ENCODE measurements at regions not wholly inside any gene's neighbourhood (a gene's known extent, or its start where the extent isn't known, plus 50 kb on each side); places are given as distances from the start of the nearest gene placed in this dataset.

- DNase-seq: no peak
- BruUV-seq (replicated peaks): no TSS peak
- no peak for TF ChIP-seq CTCF (IDR thresholded peaks at IDR 0.05; ENCODE audit: insufficient read depth in 1 of 2, low read depth in 1 of 2, low read length in 1 of 2, severe bottlenecking in 1 of 2, unreplicated experiment in 1 of 2)
- H3K9me3 ChIP-seq: peaks cover 6% of the 10 kb centered on the region; the same call in 1 of the 2 replicates
- no peaks in the 10 kb centered on the region for H3K4me1 ChIP-seq
- no peak overlapping the region for H3K4me3 ChIP-seq (ENCODE audit: low read depth, low read length)
- no peak overlapping the region for H3K27ac Mint-ChIP-seq (ENCODE audit: unreplicated experiment)
- H3K36me3 ChIP-seq (ENCODE audit: control insufficient read depth, insufficient read depth, low read length): no peaks in the 10 kb centered on the region
- H3K4me1 Mint-ChIP-seq (ENCODE audit: low read depth, unreplicated experiment): no peaks in the 10 kb centered on the region
- ChIA-PET CTCF (no interaction called here), POLR2A (no interaction called here)
- intact Hi-C loops (cut with micrococcal nuclease; ENCODE audit: unreplicated experiment): no loop called here
- H3K27me3 Mint-ChIP-seq (ENCODE audit: insufficient read depth, unreplicated experiment): peaks cover 3% of the 10 kb centered on the region
- H3K9me3 Mint-ChIP-seq (ENCODE audit: unreplicated experiment): peaks cover 10% of the 10 kb centered on the region
- H3K27me3 ChIP-seq (replicated peaks; ENCODE audit: control insufficient read depth, insufficient read depth, low read length): no peaks in the 10 kb centered on the region; the same call in 1 of the 2 replicates
- H3K4me3 Mint-ChIP-seq (ENCODE audit: unreplicated experiment): no peak overlapping the region
- H3K36me3 Mint-ChIP-seq (ENCODE audit: insufficient read depth, unreplicated experiment): no peaks in the 10 kb centered on the region
Measured at GRCh38 chr17:53017227-53017626, 805.5 kb upstream of the KIF2B start.

GRCh38 chr17:53016085-53016484, 806.6 kb upstream of the KIF2B start:
- no peaks in the 10 kb centered on the region for H3K36me3 Mint-ChIP-seq (ENCODE audit: insufficient read depth, unreplicated experiment)
- BruUV-seq (replicated peaks): no TSS peak
- no peak overlapping the region for H3K4me3 ChIP-seq (ENCODE audit: low read depth, low read length)
- ChIA-PET CTCF (no interaction called here), POLR2A (no interaction called here)
- H3K4me1 ChIP-seq: no peaks in the 10 kb centered on the region
- intact Hi-C loops (cut with micrococcal nuclease; ENCODE audit: unreplicated experiment): no loop called here
- peaks cover 10% of the 10 kb centered on the region for H3K9me3 Mint-ChIP-seq (ENCODE audit: unreplicated experiment)
- no peaks in the 10 kb centered on the region; the same call in 1 of the 2 replicates for H3K27me3 ChIP-seq (replicated peaks; ENCODE audit: control insufficient read depth, insufficient read depth, low read length)
- no peaks in the 10 kb centered on the region for H3K4me1 Mint-ChIP-seq (ENCODE audit: low read depth, unreplicated experiment)
- no peak for DNase-seq
- peaks cover 6% of the 10 kb centered on the region; the same call in 1 of the 2 replicates for H3K9me3 ChIP-seq
- H3K36me3 ChIP-seq (ENCODE audit: control insufficient read depth, insufficient read depth, low read length): no peaks in the 10 kb centered on the region
- TF ChIP-seq CTCF (IDR thresholded peaks at IDR 0.05; ENCODE audit: insufficient read depth in 1 of 2, low read depth in 1 of 2, low read length in 1 of 2, severe bottlenecking in 1 of 2, unreplicated experiment in 1 of 2): no peak
- H3K4me3 Mint-ChIP-seq (ENCODE audit: unreplicated experiment): no peak overlapping the region
- H3K27me3 Mint-ChIP-seq (ENCODE audit: insufficient read depth, unreplicated experiment): peaks cover 3% of the 10 kb centered on the region
- H3K27ac Mint-ChIP-seq (ENCODE audit: unreplicated experiment): no peak overlapping the region

DNA sequence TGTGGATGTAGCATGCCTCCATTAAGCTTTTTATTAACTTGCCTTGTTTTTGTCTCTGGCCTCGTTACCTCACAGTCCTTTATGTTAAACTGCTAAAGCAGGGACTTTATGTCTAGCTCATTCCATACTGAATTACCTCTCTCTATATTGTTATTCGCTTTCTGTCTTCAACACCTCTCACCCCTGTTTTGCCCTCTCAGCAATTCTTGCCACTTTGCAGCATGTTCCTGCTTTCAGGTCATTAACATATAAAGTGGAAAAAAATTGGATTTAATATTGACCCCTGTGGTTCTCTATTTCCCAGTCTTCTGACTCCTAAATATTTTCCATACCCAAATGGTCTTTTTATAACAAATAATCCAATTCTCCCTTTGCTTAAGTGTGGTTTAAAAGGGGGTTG, 810.4 kb upstream of the KIF2B start:
- Mint-ChIP-seq H3K9me3 (ENCODE audit: unreplicated experiment) (no peaks in the 10 kb centered on the region), H3K36me3 (ENCODE audit: insufficient read depth, unreplicated experiment) (no peaks in the 10 kb centered on the region), H3K27ac (ENCODE audit: unreplicated experiment) (no peak overlapping the region), H3K4me3 (ENCODE audit: unreplicated experiment) (no peak overlapping the region), H3K4me1 (ENCODE audit: low read depth, unreplicated experiment) (no peaks in the 10 kb centered on the region), H3K27me3 (ENCODE audit: insufficient read depth, unreplicated experiment) (peaks cover 3% of the 10 kb centered on the region)
- Histone ChIP-seq H3K4me3 (ENCODE audit: low read depth, low read length) (no peak overlapping the region), H3K27me3 (replicated peaks; ENCODE audit: control insufficient read depth, insufficient read depth, low read length) (no peaks in the 10 kb centered on the region; the same call in 1 of the 2 replicates), H3K4me1 (no peaks in the 10 kb centered on the region), H3K9me3 (0 out of 2 replicates have a peak, but pooled peaks cover 2% of the 10 kb centered on the region), H3K36me3 (ENCODE audit: control insufficient read depth, insufficient read depth, low read length) (no peaks in the 10 kb centered on the region)
- intact Hi-C loops (cut with micrococcal nuclease; ENCODE audit: unreplicated experiment): no loop called here
- TF ChIP-seq CTCF (IDR thresholded peaks at IDR 0.05; ENCODE audit: insufficient read depth in 1 of 2, low read depth in 1 of 2, low read length in 1 of 2, severe bottlenecking in 1 of 2, unreplicated experiment in 1 of 2): no peak
- ChIA-PET POLR2A (no interaction called here), CTCF (no interaction called here)
- DNase-seq: no peak
- no TSS peak for BruUV-seq (replicated peaks)

Measured in Caco-2 (cell line).